ENCODE measurements at regions not wholly inside any gene's neighbourhood (a gene's known extent, or its start where the extent isn't known, plus 50 kb on each side); places are given as distances from the start of the nearest gene placed in this dataset.

GRCh38 chr2:201964011-201964410 lies 69.6 kb upstream of the FZD7 start:
- WGBS, 2 donors = 81 to 94% methylated on average over 4 of the region's 4 CpGs
- DNase-seq = no peak
- TF ChIP-seq, protein P1, sequence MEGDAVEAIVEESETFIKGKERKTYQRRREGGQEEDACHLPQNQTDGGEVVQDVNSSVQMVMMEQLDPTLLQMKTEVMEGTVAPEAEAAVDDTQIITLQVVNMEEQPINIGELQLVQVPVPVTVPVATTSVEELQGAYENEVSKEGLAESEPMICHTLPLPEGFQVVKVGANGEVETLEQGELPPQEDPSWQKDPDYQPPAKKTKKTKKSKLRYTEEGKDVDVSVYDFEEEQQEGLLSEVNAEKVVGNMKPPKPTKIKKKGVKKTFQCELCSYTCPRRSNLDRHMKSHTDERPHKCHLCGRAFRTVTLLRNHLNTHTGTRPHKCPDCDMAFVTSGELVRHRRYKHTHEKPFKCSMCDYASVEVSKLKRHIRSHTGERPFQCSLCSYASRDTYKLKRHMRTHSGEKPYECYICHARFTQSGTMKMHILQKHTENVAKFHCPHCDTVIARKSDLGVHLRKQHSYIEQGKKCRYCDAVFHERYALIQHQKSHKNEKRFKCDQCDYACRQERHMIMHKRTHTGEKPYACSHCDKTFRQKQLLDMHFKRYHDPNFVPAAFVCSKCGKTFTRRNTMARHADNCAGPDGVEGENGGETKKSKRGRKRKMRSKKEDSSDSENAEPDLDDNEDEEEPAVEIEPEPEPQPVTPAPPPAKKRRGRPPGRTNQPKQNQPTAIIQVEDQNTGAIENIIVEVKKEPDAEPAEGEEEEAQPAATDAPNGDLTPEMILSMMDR (IDR thresholded peaks at IDR 0.05) = no peak
- Histone ChIP-seq H3K36me3 (no peaks in the 10 kb centered on the region), H3K4me1 (no peaks in the 10 kb centered on the region), H3K27ac (no peak overlapping the region), H3K4me3 (no peak overlapping the region), H3K9me3 (no peaks in the 10 kb centered on the region), H3K27me3 (no peaks in the 10 kb centered on the region)
- no peak for ATAC-seq
- intact Hi-C loops (cut with DNase I) = no loop called here

GRCh38 chr2:201964631-201965206 lies 68.9 kb upstream of the FZD7 start:
- intact Hi-C loops (cut with DNase I) = no loop called here
- TF ChIP-seq, protein P1 (IDR thresholded peaks at IDR 0.05) = no peak
- Histone ChIP-seq H3K27me3 (no peaks in the 10 kb centered on the region), H3K4me1 (no peaks in the 10 kb centered on the region), H3K9me3 (no peaks in the 10 kb centered on the region), H3K4me3 (no peak overlapping the region), H3K27ac (no peak overlapping the region), H3K36me3 (no peaks in the 10 kb centered on the region)
- WGBS, 2 donors = 57 to 66% methylated on average over 7 of the region's 7 CpGs
- DNase-seq (no peak), ATAC-seq (peak in 1 of 8 donors; percentile 7)

GRCh38 chr2:201965550-201965949 lies 68.1 kb upstream of the FZD7 start:
- ATAC-seq (no peak), DNase-seq (no peak)
- Histone ChIP-seq H3K27me3 (no peaks in the 10 kb centered on the region), H3K9me3 (no peaks in the 10 kb centered on the region), H3K36me3 (no peaks in the 10 kb centered on the region), H3K4me1 (no peaks in the 10 kb centered on the region), H3K27ac (no peak overlapping the region), H3K4me3 (no peak overlapping the region)
- TF ChIP-seq, protein P1 (IDR thresholded peaks at IDR 0.05) = peak in 3 of 9 donors; percentile 9 to 21 (median 17)
- intact Hi-C loops (cut with DNase I) = no loop called here
- WGBS, 2 donors = 82 to 83% methylated on average over 3 of the region's 3 CpGs

DNA sequence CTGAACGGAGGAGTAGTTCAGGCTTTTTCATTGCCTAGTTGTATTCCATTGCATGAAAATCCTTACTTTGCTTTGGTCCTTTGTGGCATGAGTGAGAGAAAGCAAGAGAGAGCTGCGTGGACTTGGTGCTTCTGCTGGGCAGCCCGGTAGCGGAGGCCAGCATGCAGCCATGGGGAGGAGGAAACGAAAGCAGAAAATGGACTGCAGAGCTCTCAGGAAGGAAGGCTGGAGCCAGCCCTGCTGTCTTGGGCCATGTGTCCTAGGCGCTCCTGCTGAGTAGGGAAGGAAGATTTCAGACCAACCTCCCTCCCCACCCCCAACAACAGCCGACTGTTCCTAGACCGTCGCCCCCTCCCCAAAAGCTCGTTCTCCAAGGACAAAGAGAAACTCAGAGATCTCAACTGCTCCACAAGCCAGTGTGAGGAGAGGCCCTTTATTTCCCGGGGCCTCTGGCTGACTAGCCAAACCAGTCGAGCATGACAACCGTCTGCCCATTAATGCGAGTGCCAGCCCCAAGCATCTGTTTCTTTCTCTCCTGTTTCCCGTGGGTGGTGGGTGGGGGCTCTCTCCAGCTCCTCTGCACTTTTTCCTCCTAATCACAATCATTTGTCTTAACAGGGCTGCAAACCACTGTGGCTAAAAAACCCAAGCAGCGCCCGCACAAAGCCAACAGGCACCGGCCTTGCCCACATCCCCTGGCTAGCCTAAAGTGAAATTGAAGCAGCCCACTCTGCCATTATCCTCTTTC lies 66.8 kb upstream of the FZD7 start:
- WGBS, 2 donors = 67 to 72% methylated on average over 18 of the region's 18 CpGs
- ATAC-seq (no peak), DNase-seq (no peak)
- Histone ChIP-seq H3K27me3 (peaks cover 0 to 2% (median 0%) of the 10 kb centered on the region in 7 donors), H3K27ac (no peak overlapping the region), H3K36me3 (no peaks in the 10 kb centered on the region), H3K4me3 (no peak overlapping the region), H3K4me1 (peaks cover 0 to 9% (median 3%) of the 10 kb centered on the region in 9 donors), H3K9me3 (no peaks in the 10 kb centered on the region)
- intact Hi-C loops (cut with DNase I) = no loop called here
- TF ChIP-seq, protein P1 (IDR thresholded peaks at IDR 0.05) = no peak
